GM04504 (cell line): ENCODE measurements at regions not wholly inside any gene's neighbourhood (a gene's known extent, or its start where the extent isn't known, plus 50 kb on each side); places are given as distances from the start of the nearest gene placed in this dataset.
"Not testable (repeated sequence)": the region's sequence is repeated elsewhere in the genome, so short reads cannot be mapped to it uniquely, and the experiment has no call there.

Experiments
- DNase-seq: peaks from one replicate; pipeline ENCODE4 v3.0.0-alpha.2; 2012; ENCODE audit warnings: low read depth

DNA sequence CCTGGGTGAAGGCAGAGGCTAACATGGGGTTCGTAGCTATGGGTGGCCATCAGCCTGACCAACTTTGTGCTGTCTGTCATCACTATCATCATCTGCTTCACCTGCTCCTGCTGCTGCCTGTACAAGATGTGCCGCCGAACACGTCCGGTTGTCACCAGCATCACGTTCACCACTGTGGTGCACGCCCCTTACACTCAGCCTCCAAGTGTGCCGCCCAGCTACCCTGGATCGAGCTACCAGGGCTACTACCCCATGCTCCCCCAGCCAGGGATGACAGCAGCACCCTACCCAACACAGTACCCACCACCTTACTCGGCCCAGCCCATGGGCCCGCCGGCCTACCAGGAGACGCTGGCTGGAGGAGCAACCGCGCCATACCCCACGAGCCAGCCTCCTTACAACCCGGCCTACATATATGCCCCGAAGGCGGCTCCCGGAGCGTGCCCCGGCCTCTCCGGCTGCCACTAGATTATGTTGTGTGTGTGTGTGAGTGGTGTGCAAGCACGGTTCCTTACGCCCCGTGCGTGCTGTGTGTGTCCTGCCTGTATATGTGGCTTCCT is 213.4 kb upstream of the XIST start:
- no peak for DNase-seq

GRCh38 chrX:74063426-74064155 is 211.1 kb upstream of the XIST start:
- no peak for DNase-seq

GRCh38 chrX:74061879-74062278 is 209.4 kb upstream of the XIST start:
- DNase-seq: no peak

DNA sequence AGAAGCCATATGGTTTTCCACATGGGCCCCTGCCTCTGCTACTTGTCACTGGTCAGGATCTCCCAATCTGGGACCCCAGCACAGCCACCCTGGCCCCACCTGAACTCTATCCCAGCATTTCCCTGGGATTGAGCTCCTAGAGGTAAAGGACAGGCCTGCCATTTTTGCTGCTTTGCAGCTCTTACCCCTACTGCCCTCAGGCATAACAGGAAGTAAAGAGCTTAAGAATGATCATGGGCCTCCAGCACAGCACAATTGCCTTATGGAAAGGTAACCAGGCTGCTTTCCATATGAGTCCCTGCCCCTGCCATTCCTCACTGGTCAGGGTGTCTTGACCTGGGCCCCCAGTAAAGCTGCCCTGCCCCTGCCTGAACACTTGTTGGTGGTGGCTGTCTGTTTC is 196.6 kb upstream of the XIST start:
- DNase-seq: no peak

- not testable (repeated sequence) for DNase-seq
Observed at GRCh38 chrX:74034066-74034465, 181.6 kb upstream of the XIST start.

DNA sequence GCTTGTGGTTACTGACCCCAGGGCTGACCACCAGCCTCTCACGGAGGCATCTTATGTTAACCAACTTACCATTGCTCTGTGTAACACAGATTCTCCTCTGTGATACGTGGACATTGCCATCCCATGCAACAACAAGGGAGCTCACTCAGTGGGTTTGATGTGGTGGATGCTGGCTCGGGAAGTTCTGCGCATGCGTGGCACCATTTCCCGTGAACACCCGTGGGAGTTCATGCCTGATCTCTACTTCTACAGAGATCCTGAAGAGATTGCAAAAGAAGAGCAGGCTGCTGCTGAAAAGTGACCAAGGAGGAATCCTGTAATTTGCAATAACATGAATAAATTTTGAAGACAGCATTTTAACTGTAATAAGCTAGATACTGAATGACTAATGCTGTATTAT is 179.0 kb upstream of the XIST start:
- DNase-seq: not testable (repeated sequence)

- DNase-seq: not testable (repeated sequence)
Observed at GRCh38 chrX:74030766-74031165, 178.3 kb upstream of the XIST start.

GRCh38 chrX:74025145-74025544 is 172.6 kb upstream of the XIST start:
- DNase-seq: not testable (repeated sequence)

DNA sequence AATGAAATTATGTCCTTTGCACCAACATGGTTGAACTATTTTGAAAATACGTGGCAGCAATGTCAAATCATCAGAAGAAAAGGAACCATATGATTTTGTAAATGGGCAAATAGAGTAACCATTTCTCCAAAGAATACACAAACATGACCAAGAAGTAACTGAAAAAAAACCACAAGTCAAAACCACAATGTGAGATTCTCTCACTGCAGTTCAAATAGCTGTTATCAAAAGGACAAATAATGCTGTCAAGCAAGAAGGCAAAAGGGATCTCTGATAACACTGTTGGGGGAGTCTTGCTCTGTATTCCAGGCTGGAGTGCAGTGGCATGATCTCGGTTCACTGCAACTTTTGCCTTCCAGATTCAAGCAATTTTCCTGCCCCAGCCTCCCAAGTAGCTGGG is 170.7 kb upstream of the XIST start:
- no peak for DNase-seq

GRCh38 chrX:74018253-74018652 is 165.7 kb upstream of the XIST start:
- no peak for DNase-seq

DNA sequence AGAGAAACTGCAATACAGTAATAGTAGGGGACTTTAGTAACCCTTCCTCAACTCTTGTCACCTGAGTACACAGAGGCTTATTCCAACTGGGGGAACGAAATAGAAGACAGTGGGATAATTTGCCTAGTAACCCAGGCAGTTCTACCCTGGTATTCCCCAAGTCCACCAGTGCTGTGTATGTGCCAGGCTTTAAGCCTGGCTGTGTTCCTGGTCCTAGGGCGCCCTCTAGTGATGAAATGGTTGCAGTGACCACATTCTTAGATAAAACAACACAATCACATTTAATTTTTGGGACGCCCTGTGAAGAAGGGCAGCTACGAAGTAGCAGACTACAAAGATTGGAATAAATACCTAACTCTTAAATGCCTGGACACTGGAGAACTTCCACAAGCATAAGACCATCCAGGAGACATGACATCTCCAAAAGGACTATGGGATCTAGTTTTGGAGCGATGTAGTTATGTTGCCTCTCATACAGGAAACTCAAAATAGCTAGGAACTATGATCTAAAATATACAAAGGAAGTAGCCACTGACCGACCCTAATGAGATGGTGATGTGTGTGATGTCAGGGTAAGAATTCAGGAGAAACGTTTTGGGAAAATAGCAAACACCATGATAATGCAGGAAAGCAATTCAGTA is 163.0 kb upstream of the XIST start:
- peak; percentile 54 for DNase-seq

DNA sequence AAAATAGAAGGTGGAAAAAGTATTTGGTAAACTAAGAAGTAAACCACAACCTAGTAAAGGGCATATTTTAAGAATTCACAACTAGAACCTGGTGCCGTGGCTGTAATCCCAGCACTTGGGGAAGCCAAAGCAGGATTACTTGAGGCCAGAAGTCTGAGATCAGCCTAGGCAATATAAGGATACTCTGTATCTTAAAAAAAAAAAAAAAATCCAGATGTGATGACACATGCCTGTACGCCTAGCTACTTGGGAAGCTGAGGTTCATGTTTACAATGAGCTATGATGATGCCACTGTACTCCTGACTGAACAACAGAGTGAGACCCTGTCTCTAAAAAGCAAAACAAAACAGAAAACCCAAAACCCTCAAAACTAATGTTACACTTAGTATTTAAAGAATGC is 156.5 kb upstream of the XIST start:
- DNase-seq: no peak

DNA sequence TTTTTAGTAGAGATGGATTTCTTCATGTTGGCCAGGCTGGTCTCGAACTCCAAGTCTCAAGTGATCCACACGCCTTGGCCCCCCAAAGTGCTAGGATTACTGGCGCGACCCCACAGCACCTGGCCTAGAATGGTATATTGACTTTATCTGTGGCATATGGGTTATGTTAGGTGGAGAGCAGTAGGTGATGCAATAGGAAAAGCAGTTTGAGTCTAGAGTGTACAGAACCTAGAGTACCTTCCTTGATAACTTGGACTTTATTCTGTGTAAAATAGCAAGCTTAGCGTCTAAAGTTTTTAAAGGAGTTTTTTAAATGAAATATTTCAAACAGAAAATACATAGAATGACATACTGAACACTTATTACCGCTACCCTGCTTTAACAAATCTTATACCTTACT is 139.5 kb upstream of the XIST start:
- DNase-seq: no peak

DNA sequence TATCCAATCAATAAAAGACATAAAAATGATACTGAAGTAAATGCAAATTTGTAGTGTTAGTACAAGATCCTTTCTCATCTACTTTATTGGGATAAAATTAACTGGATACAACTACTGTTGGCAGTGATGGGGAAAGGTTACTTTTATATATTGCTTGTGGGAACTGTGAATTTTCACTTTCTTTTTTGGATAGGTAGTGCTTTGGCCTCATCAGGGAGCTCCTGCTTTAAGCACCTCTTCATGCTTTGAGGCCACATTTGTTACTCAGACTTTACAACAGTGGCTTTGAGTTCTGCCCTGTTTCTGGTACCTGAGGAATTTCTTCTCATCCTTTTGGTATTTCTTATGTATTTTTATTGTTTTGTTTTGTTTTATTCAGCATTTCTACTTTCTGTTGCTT is 134.7 kb upstream of the XIST start:
- no peak for DNase-seq

DNA sequence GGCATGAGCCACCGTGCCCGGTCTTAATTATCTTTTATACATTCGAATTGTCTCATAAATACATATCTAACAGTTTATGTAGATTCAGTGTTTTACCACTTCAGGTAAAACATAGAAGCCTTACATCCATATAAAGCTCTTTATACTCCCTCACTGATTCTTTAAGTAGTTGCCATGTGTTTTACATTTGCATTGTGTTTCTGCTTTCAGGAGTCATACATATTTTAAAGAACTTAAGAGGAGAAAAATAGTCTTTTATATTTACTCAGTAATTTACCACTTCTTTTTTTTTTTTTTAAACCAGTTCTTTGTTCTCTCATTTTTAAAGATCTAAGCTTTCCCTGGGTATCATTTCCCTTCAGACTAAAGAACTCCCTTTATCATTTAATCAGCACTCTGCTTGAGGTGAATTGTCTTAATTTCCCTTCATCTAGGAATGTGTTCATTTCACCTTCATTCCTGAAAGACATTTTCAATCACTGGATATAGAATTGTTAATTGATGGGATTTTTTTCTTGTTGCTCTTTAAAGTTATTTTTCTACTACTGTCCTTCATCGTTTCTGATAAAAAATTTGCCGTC is 127.1 kb upstream of the XIST start:
- DNase-seq: no peak

- DNase-seq: no peak
Observed at GRCh38 chrX:73977542-73978169, 125.1 kb upstream of the XIST start.

GRCh38 chrX:73967461-73967860 is 114.9 kb upstream of the XIST start:
- DNase-seq: not testable (repeated sequence)

DNA sequence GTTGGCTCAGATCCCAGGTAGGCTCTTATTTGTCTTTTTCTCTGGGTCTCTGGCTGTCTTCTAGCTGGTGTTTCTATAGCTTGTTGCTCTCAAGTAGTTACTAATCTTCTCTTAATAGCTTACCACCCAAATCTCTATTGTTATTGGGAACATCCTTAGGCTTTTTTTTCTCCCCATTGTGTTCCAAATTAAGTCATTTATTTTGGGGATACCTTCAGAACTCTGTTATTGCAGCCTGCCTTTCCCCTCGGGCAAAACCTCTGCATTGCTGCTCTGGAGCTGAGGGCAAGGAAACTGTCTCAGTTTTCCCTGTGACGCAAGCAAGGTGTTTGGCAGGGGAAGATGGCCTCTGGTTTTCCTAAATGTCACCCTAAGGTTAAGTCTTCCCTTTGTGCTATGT is 113.3 kb upstream of the XIST start:
- no peak for DNase-seq

GRCh38 chrX:73964579-73964978 is 112.1 kb upstream of the XIST start:
- no peak for DNase-seq

GRCh38 chrX:73963682-73964081 is 111.2 kb upstream of the XIST start:
- DNase-seq: no peak

GRCh38 chrX:73962948-73963347 is 110.4 kb upstream of the XIST start:
- DNase-seq: no peak

- not testable (repeated sequence) for DNase-seq
Observed at GRCh38 chrX:73961867-73962266, 109.4 kb upstream of the XIST start.

DNA sequence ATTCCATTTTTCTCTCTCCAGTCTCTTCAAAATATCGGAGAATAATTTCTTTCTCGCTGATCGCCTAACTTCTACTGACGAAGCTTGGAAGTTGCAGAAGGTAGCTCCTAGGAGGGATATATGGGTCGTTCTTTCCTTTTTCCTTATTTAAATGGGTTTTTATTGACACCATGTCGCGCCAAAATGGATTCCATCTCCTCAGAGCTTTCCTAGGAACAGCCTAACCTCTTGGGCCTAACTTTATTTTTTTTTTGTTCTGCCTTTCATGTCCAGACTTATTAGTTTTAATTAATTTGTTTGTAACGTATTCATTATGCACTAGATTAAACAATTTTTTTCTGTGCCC is 92.0 kb upstream of the XIST start:
- peak; percentile 3 for DNase-seq
